HEK293 (cell line): ENCODE measurements at regions not wholly inside any gene's neighbourhood (a gene's known extent, or its start where the extent isn't known, plus 50 kb on each side); places are given as distances from the start of the nearest gene placed in this dataset.

Experiments used
- CTCF ChIA-PET: fragments of 350-600 bp; formaldehyde crosslinking; extraction: SDS; loops from one replicate; lab custom pipeline; 2021; ENCODE audit warnings: antibody characterized with exemption; lab: Yijun Ruan, JAX
- POLR2A ChIA-PET: fragments of 300-600 bp; formaldehyde crosslinking; extraction: SDS; loops from one replicate; lab custom pipeline; 2020; ENCODE audit warnings: antibody characterized with exemption, inconsistent platforms; lab: Yijun Ruan, JAX
- H3K27ac ChIP-seq: fragments of 200-500 bp; sonication (Bioruptor generic); 2 replicates; pipeline ENCODE4 v1.5.1; 2014; ENCODE audit warnings: low read depth, low read length, control low read depth, inconsistent platforms; ENCODE audit errors: extremely low read depth
- H3K36me3 ChIP-seq, 2 experiments: fragments of 200-500 bp in 1 of 2; sonication (Bioruptor generic) in 1 of 2; 1 replicate in 1 of 2; 2 replicates in 1 of 2; pipeline ENCODE4 v1.5.1; 2014 to 2017; ENCODE audit warnings: inconsistent platforms in 2 of 2, low read length in 2 of 2; ENCODE audit not compliant: control insufficient read depth in 2 of 2, insufficient read depth in 1 of 2
- H3K4me1 ChIP-seq: fragments of 200-500 bp; sonication (Bioruptor generic); 2 replicates; pipeline ENCODE4 v1.5.1; 2014; ENCODE audit warnings: mild to moderate bottlenecking, low read length, inconsistent platforms; ENCODE audit not compliant: control insufficient read depth, insufficient read depth
- H3K4me3 ChIP-seq: 2 replicates; pipeline ENCODE4 v1.5.1; 2011; ENCODE audit warnings: low read depth, mild to moderate bottlenecking, control low read depth, low read length, moderate library complexity
- H3K9me3 ChIP-seq: fragments of 200-500 bp; sonication (Bioruptor generic); 2 replicates; pipeline ENCODE4 v1.5.1; 2014; ENCODE audit warnings: low read depth, low read length, inconsistent platforms; ENCODE audit not compliant: control insufficient read depth, insufficient read depth
- ATF2 ChIP-seq: fragments of 450-650 bp; formaldehyde crosslinking; IDR thresholded peaks from 2 replicates; pipeline ENCODE4 v1.5.1; 2016; ENCODE audit warnings: missing biosample characterization, missing genetic modification characterization, low read depth
- GFI1B ChIP-seq: fragments of 450-650 bp; formaldehyde crosslinking; IDR thresholded peaks from 2 replicates; pipeline ENCODE4 v1.5.1; 2016; ENCODE audit warnings: missing biosample characterization, missing genetic modification characterization
- GLI4 ChIP-seq: fragments of 450-650 bp; formaldehyde crosslinking; IDR thresholded peaks from 2 replicates; pipeline ENCODE4 v1.5.1; 2016; ENCODE audit warnings: missing biosample characterization, missing genetic modification characterization
- PRDM1 ChIP-seq: fragments of 450-650 bp; formaldehyde crosslinking; IDR thresholded peaks from 2 replicates; pipeline ENCODE4; 2016; ENCODE audit warnings: missing biosample characterization, missing genetic modification characterization
- PRDM4 ChIP-seq: fragments of 450-650 bp; formaldehyde crosslinking; IDR thresholded peaks from 2 replicates; pipeline ENCODE4 v1.5.1; 2017; ENCODE audit warnings: missing biosample characterization, missing genetic modification characterization
- ZBTB1 ChIP-seq: fragments of 450-650 bp; formaldehyde crosslinking; IDR thresholded peaks from 2 replicates; pipeline ENCODE4 v1.5.1; 2016; ENCODE audit warnings: missing biosample characterization, missing genetic modification characterization
- ZBTB8A ChIP-seq: fragments of 450-650 bp; formaldehyde crosslinking; IDR thresholded peaks from 2 replicates; pipeline ENCODE4 v1.5.1; 2016; ENCODE audit warnings: missing biosample characterization, missing genetic modification characterization
- ZFP69B ChIP-seq: fragments of 450-650 bp; formaldehyde crosslinking; IDR thresholded peaks from 2 replicates; pipeline ENCODE4 v1.5.1; 2016; ENCODE audit warnings: missing biosample characterization, missing genetic modification characterization
- ZNF138 ChIP-seq: fragments of 450-650 bp; formaldehyde crosslinking; IDR thresholded peaks from 2 replicates; pipeline ENCODE4 v1.5.1; 2016; ENCODE audit warnings: missing biosample characterization, missing genetic modification characterization, borderline replicate concordance
- ZNF148 ChIP-seq: fragments of 450-650 bp; formaldehyde crosslinking; IDR thresholded peaks from 2 replicates; pipeline ENCODE4 v1.5.0; 2017; ENCODE audit warnings: missing biosample characterization, missing genetic modification characterization, borderline replicate concordance
- ZNF18 ChIP-seq: fragments of 450-650 bp; formaldehyde crosslinking; IDR thresholded peaks from 2 replicates; pipeline ENCODE4 v1.5.1; 2016; ENCODE audit warnings: missing biosample characterization, missing genetic modification characterization
- ZNF350 ChIP-seq: fragments of 450-650 bp; formaldehyde crosslinking; IDR thresholded peaks from 2 replicates; pipeline ENCODE4 v1.5.0; 2017; ENCODE audit warnings: missing biosample characterization, mild to moderate bottlenecking, missing genetic modification characterization
- ZNF560 ChIP-seq: fragments of 450-650 bp; formaldehyde crosslinking; IDR thresholded peaks from 2 replicates; pipeline ENCODE4 v1.5.1; 2017; ENCODE audit warnings: missing biosample characterization, missing genetic modification characterization, borderline replicate concordance
- ZNF654 ChIP-seq: fragments of 450-650 bp; formaldehyde crosslinking; IDR thresholded peaks from 2 replicates; pipeline ENCODE4 v1.5.1; 2016; ENCODE audit warnings: low read depth, missing biosample characterization, missing genetic modification characterization
- ZSCAN16 ChIP-seq: fragments of 450-650 bp; formaldehyde crosslinking; IDR thresholded peaks from 2 replicates; pipeline ENCODE4 v1.5.1; 2016; ENCODE audit warnings: missing biosample characterization, missing genetic modification characterization
- ZSCAN30 ChIP-seq: fragments of 450-650 bp; IDR thresholded peaks from 2 replicates; pipeline ENCODE4 v1.5.1; 2018; ENCODE audit warnings: missing biosample characterization, mild to moderate bottlenecking, missing genetic modification characterization, moderate library complexity

GRCh38 chr4:79763486-79764075 is 309.4 kb downstream of the ANTXR2 start:
- H3K4me1 ChIP-seq: no peaks in the 10 kb centered on the region
- POLR2A ChIA-PET: no interaction called here

GRCh38 chr4:79759793-79760192 is 313.2 kb downstream of the ANTXR2 start:
- CTCF ChIA-PET: no interaction called here
- TF ChIP-seq ZNF18 (tag by site-specific recombination) (no peak), ZNF560 (tag by site-specific recombination) (no peak), ZNF654 (no peak), ZNF138 (tag by site-specific recombination) (no peak), GFI1B (tag by site-specific recombination) (no peak), ZFP69B (no peak), PRDM4 (tag by site-specific recombination) (no peak), ATF2 (tag by site-specific recombination) (no peak), GLI4 (tag by site-specific recombination) (no peak), ZSCAN30 (tag by site-specific recombination) (no peak), ZNF350 (tag by site-specific recombination) (no peak), PRDM1 (tag by site-specific recombination) (no peak), ZSCAN16 (tag by site-specific recombination) (no peak), ZBTB8A (tag by site-specific recombination) (no peak)
- Histone ChIP-seq H3K9me3 (no peaks in the 10 kb centered on the region), H3K36me3 (no peaks in the 10 kb centered on the region), H3K27ac (no peak overlapping the region), H3K4me1 (no peaks in the 10 kb centered on the region), H3K4me3 (no peak overlapping the region)
- POLR2A ChIA-PET: no interaction called here

More at GRCh38 chr4:79763486-79764075, 309.4 kb downstream of the ANTXR2 start:
- TF ChIP-seq GFI1B (tag by site-specific recombination): no peak
- no peak for TF ChIP-seq ZNF148 (tag by site-specific recombination)
- no peak for TF ChIP-seq ZBTB1
- Histone ChIP-seq H3K4me3 (no peak overlapping the region), H3K9me3 (no peaks in the 10 kb centered on the region), H3K36me3 (no peaks in the 10 kb centered on the region), H3K27ac (no peak overlapping the region)
- CTCF ChIA-PET: no interaction called here
